HG02973 (cell line): ENCODE measurements at regions not wholly inside any gene's neighbourhood (a gene's known extent, or its start where the extent isn't known, plus 50 kb on each side); places are given as distances from the start of the nearest gene placed in this dataset.

ENCODE experiments used
- ATAC-seq: cut with Tn5 transposase; IDR thresholded peaks from one replicate; pipeline ENCODE4 v1.9.1; 2021; ENCODE audit warnings: moderate library complexity; ENCODE audit not compliant: unreplicated experiment

- ATAC-seq = no peak
Observed at GRCh38 chr5:145130996-145131395, 704.1 kb downstream of the PRELID2 start.

- no peak for ATAC-seq
Observed at GRCh38 chr5:145129797-145130196, 705.3 kb downstream of the PRELID2 start.

GRCh38 chr5:145124806-145125205, 710.3 kb downstream of the PRELID2 start:
- ATAC-seq = no peak

- ATAC-seq = no peak
Observed at GRCh38 chr5:145118611-145119010, 716.5 kb downstream of the PRELID2 start.

- no peak for ATAC-seq
Observed at GRCh38 chr5:145118127-145118526, 717.0 kb downstream of the PRELID2 start.

GRCh38 chr5:145117285-145117684, 717.9 kb downstream of the PRELID2 start:
- ATAC-seq = no peak

- ATAC-seq = no peak
Observed at GRCh38 chr5:145111420-145111819, 723.7 kb downstream of the PRELID2 start.

- no peak for ATAC-seq
Observed at GRCh38 chr5:145110834-145111233, 724.3 kb downstream of the PRELID2 start.

- ATAC-seq = no peak
Observed at GRCh38 chr5:145110181-145110580, 725.0 kb downstream of the PRELID2 start.

GRCh38 chr5:145105384-145105783, 729.8 kb downstream of the PRELID2 start:
- no peak for ATAC-seq

- no peak for ATAC-seq
Observed at GRCh38 chr5:145104106-145104505, 731.0 kb downstream of the PRELID2 start.

- no peak for ATAC-seq
Observed at GRCh38 chr5:145101246-145101645, 733.9 kb downstream of the PRELID2 start.

GRCh38 chr5:145090115-145090514, 745.0 kb downstream of the PRELID2 start:
- ATAC-seq = no peak

- no peak for ATAC-seq
Observed at GRCh38 chr5:145084834-145085233, 750.3 kb downstream of the PRELID2 start.

GRCh38 chr5:145077028-145077427, 758.1 kb downstream of the PRELID2 start:
- ATAC-seq = no peak

GRCh38 chr5:145076040-145076439, 759.1 kb downstream of the PRELID2 start:
- no peak for ATAC-seq

GRCh38 chr5:145072889-145073288, 762.3 kb downstream of the PRELID2 start:
- no peak for ATAC-seq

GRCh38 chr5:145068721-145069120, 766.4 kb downstream of the PRELID2 start:
- no peak for ATAC-seq

- no peak for ATAC-seq
Observed at GRCh38 chr5:145062280-145063062, 772.7 kb downstream of the PRELID2 start.

GRCh38 chr5:145056800-145057199, 778.3 kb downstream of the PRELID2 start:
- ATAC-seq = peak; percentile 100

GRCh38 chr5:145050181-145050580, 785.0 kb downstream of the PRELID2 start:
- no peak for ATAC-seq

- no peak for ATAC-seq
Observed at GRCh38 chr5:145044970-145045369, 790.2 kb downstream of the PRELID2 start.

GRCh38 chr5:145028626-145029025, 806.5 kb downstream of the PRELID2 start:
- ATAC-seq = no peak
